Gastroesophageal sphincter (tissue), 3 donors: ENCODE measurements at regions not wholly inside any gene's neighbourhood (a gene's known extent, or its start where the extent isn't known, plus 50 kb on each side); places are given as distances from the start of the nearest gene placed in this dataset.

Experiments used
- CTCF ChIP-seq, 4 experiments: fragments of 200-600 bp in 2 of 4; fragments of 450-650 bp in 2 of 4; sonication (generic) in 1 of 4; IDR thresholded peaks; one replicate each; pipeline ENCODE4 v1.5.1; 2017 to 2019; ENCODE audit warnings: antibody characterized with exemption in 4 of 4, mild to moderate bottlenecking in 2 of 4, moderate library complexity in 2 of 4
- POLR2A ChIP-seq, 2 donors: fragments of 450-650 bp; IDR thresholded peaks; one replicate each; pipeline ENCODE4 v1.6.1; 2017; ENCODE audit warnings: antibody characterized with exemption in 2 of 2, mild to moderate bottlenecking in 2 of 2, moderate library complexity in 1 of 2

GRCh38 chrX:7704205-7704604 is 138.8 kb upstream of the VCX start:
- no peak for TF ChIP-seq POLR2A (IDR thresholded peaks at IDR 0.05)
- no peak for TF ChIP-seq CTCF (IDR thresholded peaks at IDR 0.05)
